ENCODE measurements at regions not wholly inside any gene's neighbourhood (a gene's known extent, or its start where the extent isn't known, plus 50 kb on each side); places are given as distances from the start of the nearest gene placed in this dataset. TPM values are rescaled to one million over a fixed set of nuclear protein-coding genes. Genes with fewer than 3 reads are reported as not detected.

Small RNA genes lying in the stretch of these regions (small RNA-seq; reads per million reads assigned to genes)
- not detected for gene AC008834.1 (ENCODE audit: insufficient read depth)
- not detected for gene AC074133.1 (ENCODE audit: insufficient read depth)
- gene MRPS35P2 (ENCODE audit: insufficient read depth), result not detected

Measured in H1 (cell line).